Esophagus muscularis mucosa (tissue), 4 donors: ENCODE measurements at regions not wholly inside any gene's neighbourhood (a gene's known extent, or its start where the extent isn't known, plus 50 kb on each side); places are given as distances from the start of the nearest gene placed in this dataset.

Experiments used
- CTCF ChIP-seq, 3 experiments: fragments of 200-600 bp in 2 of 3; fragments of 450-650 bp in 1 of 3; sonication (generic) in 2 of 3; IDR thresholded peaks; one replicate each; pipeline ENCODE4 v1.5.1; 2017 to 2019; ENCODE audit warnings: antibody characterized with exemption in 3 of 3, mild to moderate bottlenecking in 2 of 3, moderate library complexity in 1 of 3
- EP300 ChIP-seq: sonication (generic); formaldehyde crosslinking; IDR thresholded peaks from one replicate; pipeline ENCODE4 v1.6.1; 2017; ENCODE audit warnings: antibody characterized with exemption
- POLR2AphosphoS5 ChIP-seq, 2 donors: sonication (generic); formaldehyde crosslinking; IDR thresholded peaks; one replicate each; pipeline ENCODE4 v1.6.1; 2017; ENCODE audit warnings: antibody characterized with exemption in 2 of 2

- TF ChIP-seq POLR2AphosphoS5 (IDR thresholded peaks at IDR 0.05) = no peak
- no peak for TF ChIP-seq EP300
- no peak for TF ChIP-seq CTCF (IDR thresholded peaks at IDR 0.05)
These were observed 64.9 kb downstream of the PTTG1 start for GRCh38 chr5:160486573-160486972.
